GM10266 (cell line): ENCODE measurements at regions not wholly inside any gene's neighbourhood (a gene's known extent, or its start where the extent isn't known, plus 50 kb on each side); places are given as distances from the start of the nearest gene placed in this dataset.
"Not testable (repeated sequence)": the region's sequence is repeated elsewhere in the genome, so short reads cannot be mapped to it uniquely, and the experiment has no call there.

Experiments
- DNase-seq: peaks from one replicate; pipeline ENCODE4 v3.0.0; 2012; ENCODE audit errors: extremely low spot score

GRCh38 chr15:101977281-101977680 is 165.3 kb downstream of the OR4F15 start:
- DNase-seq: not testable (repeated sequence)

- not testable (repeated sequence) for DNase-seq
Observed at GRCh38 chr15:101980206-101980910, 168.4 kb downstream of the OR4F15 start.
